ENCODE measurements at regions not wholly inside any gene's neighbourhood (a gene's known extent, or its start where the extent isn't known, plus 50 kb on each side); places are given as distances from the start of the nearest gene placed in this dataset.

GRCh38 chr2:4959219-4959618 lies 733.0 kb upstream of the SOX11 start:
- TF ChIP-seq EZH2 (IDR thresholded peaks at IDR 0.05; ENCODE audit: borderline replicate concordance, low read depth, low read length, severe bottlenecking) (no peak), CTCF (IDR thresholded peaks at IDR 0.05; ENCODE audit: borderline replicate concordance, extremely low read depth, low read length, poor library complexity, severe bottlenecking) (no peak)
- no peaks in the 10 kb centered on the region for H3K4me1 ChIP-seq (ENCODE audit: insufficient read depth, low read length)
- no peak overlapping the region for H3K27ac ChIP-seq (ENCODE audit: low read length)
- H3K4me2 ChIP-seq (ENCODE audit: insufficient read depth, low read length): no peak overlapping the region
- H3K79me2 ChIP-seq (ENCODE audit: insufficient read depth, low read length): no peaks in the 10 kb centered on the region
- H3K9ac ChIP-seq (ENCODE audit: low read depth, low read length): no peak overlapping the region
- H4K20me1 ChIP-seq (ENCODE audit: insufficient read depth, low read length): no peaks in the 10 kb centered on the region
- H3K27me3 ChIP-seq (ENCODE audit: insufficient read depth, low read length, poor library complexity): no peaks in the 10 kb centered on the region
- ATAC-seq (ENCODE audit: insufficient read depth, low read depth) (no peak), DNase-seq (no peak)
- H3K4me3 ChIP-seq (ENCODE audit: low read depth in 1 of 2, low read length in 2 of 2): no peak overlapping the region
- no peaks in the 10 kb centered on the region for H3K36me3 ChIP-seq (ENCODE audit: insufficient read depth, low read length)
- no peaks in the 10 kb centered on the region for H3K9me3 ChIP-seq (ENCODE audit: insufficient read depth, low read length, severe bottlenecking)
- no peak overlapping the region for H2AFZ ChIP-seq (ENCODE audit: low read depth, low read length)

- Histone ChIP-seq H2AFZ (ENCODE audit: low read depth, low read length) (no peak overlapping the region), H3K4me2 (ENCODE audit: insufficient read depth, low read length) (no peak overlapping the region), H3K9me3 (ENCODE audit: insufficient read depth, low read length, severe bottlenecking) (no peaks in the 10 kb centered on the region), H3K9ac (ENCODE audit: low read depth, low read length) (no peak overlapping the region), H3K36me3 (ENCODE audit: insufficient read depth, low read length) (no peaks in the 10 kb centered on the region), H3K4me3 (ENCODE audit: low read depth in 1 of 2, low read length in 2 of 2) (no peak overlapping the region), H3K27me3 (ENCODE audit: insufficient read depth, low read length, poor library complexity) (no peaks in the 10 kb centered on the region), H3K4me1 (ENCODE audit: insufficient read depth, low read length) (no peaks in the 10 kb centered on the region), H3K79me2 (ENCODE audit: insufficient read depth, low read length) (no peaks in the 10 kb centered on the region), H3K27ac (ENCODE audit: low read length) (no peak overlapping the region), H4K20me1 (ENCODE audit: insufficient read depth, low read length) (no peaks in the 10 kb centered on the region)
- TF ChIP-seq EZH2 (IDR thresholded peaks at IDR 0.05; ENCODE audit: borderline replicate concordance, low read depth, low read length, severe bottlenecking): no peak
- no peak for TF ChIP-seq CTCF (IDR thresholded peaks at IDR 0.05; ENCODE audit: borderline replicate concordance, extremely low read depth, low read length, poor library complexity, severe bottlenecking)
- no peak for ATAC-seq (ENCODE audit: insufficient read depth, low read depth)
- DNase-seq: no peak
Measured at GRCh38 chr2:4962419-4962818, 729.8 kb upstream of the SOX11 start.

- H2AFZ ChIP-seq (ENCODE audit: low read depth, low read length): no peak overlapping the region
- H3K36me3 ChIP-seq (ENCODE audit: insufficient read depth, low read length): no peaks in the 10 kb centered on the region
- ATAC-seq (ENCODE audit: insufficient read depth, low read depth) (no peak), DNase-seq (no peak)
- H3K9ac ChIP-seq (ENCODE audit: low read depth, low read length): no peak overlapping the region
- no peaks in the 10 kb centered on the region for H3K27me3 ChIP-seq (ENCODE audit: insufficient read depth, low read length, poor library complexity)
- H3K4me3 ChIP-seq (ENCODE audit: low read depth in 1 of 2, low read length in 2 of 2): no peak overlapping the region
- H3K27ac ChIP-seq (ENCODE audit: low read length): no peak overlapping the region
- no peak overlapping the region for H3K4me2 ChIP-seq (ENCODE audit: insufficient read depth, low read length)
- H4K20me1 ChIP-seq (ENCODE audit: insufficient read depth, low read length): no peaks in the 10 kb centered on the region
- H3K9me3 ChIP-seq (ENCODE audit: insufficient read depth, low read length, severe bottlenecking): no peaks in the 10 kb centered on the region
- no peaks in the 10 kb centered on the region for H3K4me1 ChIP-seq (ENCODE audit: insufficient read depth, low read length)
- H3K79me2 ChIP-seq (ENCODE audit: insufficient read depth, low read length): no peaks in the 10 kb centered on the region
- no peak for TF ChIP-seq CTCF (IDR thresholded peaks at IDR 0.05; ENCODE audit: borderline replicate concordance, extremely low read depth, low read length, poor library complexity, severe bottlenecking)
- no peak for TF ChIP-seq EZH2 (IDR thresholded peaks at IDR 0.05; ENCODE audit: borderline replicate concordance, low read depth, low read length, severe bottlenecking)
Measured at GRCh38 chr2:4963106-4963505, 729.1 kb upstream of the SOX11 start.

- no peak overlapping the region for H3K4me3 ChIP-seq (ENCODE audit: low read depth in 1 of 2, low read length in 2 of 2)
- no peak for ATAC-seq (ENCODE audit: insufficient read depth, low read depth)
- no peak for TF ChIP-seq EZH2 (IDR thresholded peaks at IDR 0.05; ENCODE audit: borderline replicate concordance, low read depth, low read length, severe bottlenecking)
- no peak for TF ChIP-seq CTCF (IDR thresholded peaks at IDR 0.05; ENCODE audit: borderline replicate concordance, extremely low read depth, low read length, poor library complexity, severe bottlenecking)
- no peak overlapping the region for H3K9ac ChIP-seq (ENCODE audit: low read depth, low read length)
- no peaks in the 10 kb centered on the region for H3K27me3 ChIP-seq (ENCODE audit: insufficient read depth, low read length, poor library complexity)
- no peaks in the 10 kb centered on the region for H3K9me3 ChIP-seq (ENCODE audit: insufficient read depth, low read length, severe bottlenecking)
- no peak for DNase-seq
- H3K36me3 ChIP-seq (ENCODE audit: insufficient read depth, low read length): no peaks in the 10 kb centered on the region
- no peaks in the 10 kb centered on the region for H3K79me2 ChIP-seq (ENCODE audit: insufficient read depth, low read length)
- no peaks in the 10 kb centered on the region for H4K20me1 ChIP-seq (ENCODE audit: insufficient read depth, low read length)
- no peak overlapping the region for H2AFZ ChIP-seq (ENCODE audit: low read depth, low read length)
- H3K4me1 ChIP-seq (ENCODE audit: insufficient read depth, low read length): no peaks in the 10 kb centered on the region
- H3K27ac ChIP-seq (ENCODE audit: low read length): no peak overlapping the region
- H3K4me2 ChIP-seq (ENCODE audit: insufficient read depth, low read length): no peak overlapping the region
Measured at GRCh38 chr2:4964001-4964540, 728.1 kb upstream of the SOX11 start.

Measured in DND-41 (cell line).